GM18508 (cell line): ENCODE measurements at regions not wholly inside any gene's neighbourhood (a gene's known extent, or its start where the extent isn't known, plus 50 kb on each side); places are given as distances from the start of the nearest gene placed in this dataset.

Source experiments
- ATAC-seq: cut with Tn5 transposase; IDR thresholded peaks from one replicate; pipeline ENCODE4 v1.9.1; 2021; ENCODE audit warnings: moderate number of reproducible peaks; ENCODE audit not compliant: insufficient read depth, unreplicated experiment

DNA sequence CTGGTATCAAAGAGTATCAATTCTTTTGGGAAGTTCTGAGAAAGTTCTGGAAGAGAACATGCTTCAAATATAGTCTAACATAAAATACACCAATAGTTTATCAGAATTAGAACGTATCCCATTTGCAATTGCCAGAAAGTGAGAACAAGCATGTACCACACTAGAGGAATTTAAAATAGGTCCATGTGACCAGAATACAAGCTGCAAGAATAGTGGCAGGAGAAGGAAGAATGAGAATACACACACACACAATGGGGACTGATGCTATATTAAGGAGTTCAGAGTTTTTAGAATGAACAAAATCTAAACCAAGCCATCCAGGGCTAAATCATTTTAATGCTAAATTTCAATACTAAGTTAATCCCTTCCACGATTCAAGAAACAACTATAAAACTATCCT lies 99.1 kb upstream of the TMEM168 start:
- ATAC-seq = no peak

DNA sequence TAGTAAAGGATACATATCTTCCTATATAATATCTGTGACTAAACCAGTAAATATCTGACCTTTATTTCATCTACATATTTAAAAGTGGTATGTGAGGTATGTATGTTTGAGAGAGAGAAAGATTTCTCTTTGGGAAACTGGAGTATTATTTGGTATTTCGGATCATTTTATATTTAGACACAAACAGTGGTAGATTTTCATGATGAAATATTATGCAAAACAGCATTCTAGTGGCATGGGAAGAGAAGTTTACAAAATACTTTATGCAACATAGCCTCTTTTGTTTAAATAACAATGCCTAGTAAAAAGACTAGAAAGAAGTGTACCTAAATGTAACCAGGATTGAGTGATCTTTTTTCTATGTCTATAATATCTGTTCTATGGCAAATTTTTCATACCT lies 98.6 kb upstream of the TMEM168 start:
- ATAC-seq = no peak

DNA sequence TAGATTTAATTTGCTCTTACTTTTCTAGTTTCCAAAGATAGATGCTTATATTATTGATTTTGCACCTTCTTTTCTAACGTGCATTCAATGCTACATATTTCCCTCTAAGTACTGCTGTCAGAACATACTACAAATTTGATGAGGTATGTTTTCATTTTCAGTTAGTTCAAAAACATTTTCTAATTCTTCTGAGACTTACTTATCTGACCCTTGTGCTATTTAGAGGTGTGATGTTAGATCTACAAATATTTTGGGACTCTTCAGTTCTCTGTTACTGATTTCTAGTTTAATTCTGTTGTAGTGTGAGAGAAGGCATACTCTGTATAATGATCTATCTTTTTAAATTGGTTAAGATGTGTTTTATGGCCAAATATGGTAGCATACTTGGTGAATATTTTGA lies 97.8 kb upstream of the TMEM168 start:
- no peak for ATAC-seq

DNA sequence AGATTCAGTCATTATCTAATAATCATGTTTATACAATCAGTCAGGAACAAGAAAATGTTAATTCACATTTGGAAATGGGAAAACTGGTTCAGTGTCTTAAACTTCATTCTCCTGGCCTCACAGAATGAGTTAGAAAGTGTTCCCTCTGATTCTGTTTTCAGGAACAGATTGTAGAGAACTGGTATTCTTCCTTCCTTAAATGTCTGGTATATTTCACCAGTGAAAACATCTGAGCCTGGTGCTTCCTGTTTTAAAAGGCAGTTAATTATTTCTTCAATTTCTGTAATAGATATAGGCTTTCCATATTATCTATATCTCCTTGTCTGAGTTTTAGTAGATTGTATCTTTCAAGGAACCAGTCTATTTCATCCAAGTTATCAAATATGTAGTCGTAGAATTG lies 97.1 kb upstream of the TMEM168 start:
- no peak for ATAC-seq

DNA sequence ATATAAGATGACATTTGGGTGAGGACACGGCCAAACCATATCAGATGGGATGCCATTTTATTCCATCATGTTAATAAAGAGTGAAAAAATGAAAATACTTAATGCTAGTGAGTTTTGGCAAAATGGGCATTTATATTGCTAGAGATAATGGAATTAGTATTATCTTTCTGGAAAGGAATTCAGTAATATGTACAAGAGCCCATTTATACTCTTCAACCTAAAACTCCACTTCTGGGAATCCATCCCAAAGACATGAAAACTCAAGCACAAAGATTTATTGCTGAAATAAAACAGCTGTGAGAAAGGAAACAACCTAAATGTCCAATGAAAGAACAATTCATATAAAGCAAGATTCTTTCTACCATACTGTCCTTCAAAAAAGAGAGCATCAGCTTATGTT lies 96.0 kb upstream of the TMEM168 start:
- no peak for ATAC-seq

DNA sequence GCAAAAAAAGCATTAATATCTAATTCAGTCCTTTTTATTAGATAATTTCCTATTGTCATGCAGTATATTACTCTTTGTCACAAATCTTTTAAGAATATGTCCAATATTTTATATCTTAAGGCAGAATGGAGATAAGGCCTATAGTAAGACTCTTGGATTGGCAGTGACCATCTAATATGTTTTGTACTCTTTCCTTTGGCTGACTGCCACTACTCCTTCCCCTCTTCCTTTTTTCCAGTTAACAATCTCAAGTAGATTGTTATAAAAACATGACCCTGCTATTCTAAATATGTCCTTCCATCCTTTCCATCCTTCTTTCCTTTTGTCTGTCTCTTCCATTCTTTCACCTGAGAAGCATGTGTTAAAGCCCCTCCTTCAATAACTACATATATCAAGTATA lies 92.8 kb upstream of the TMEM168 start:
- ATAC-seq = no peak

DNA sequence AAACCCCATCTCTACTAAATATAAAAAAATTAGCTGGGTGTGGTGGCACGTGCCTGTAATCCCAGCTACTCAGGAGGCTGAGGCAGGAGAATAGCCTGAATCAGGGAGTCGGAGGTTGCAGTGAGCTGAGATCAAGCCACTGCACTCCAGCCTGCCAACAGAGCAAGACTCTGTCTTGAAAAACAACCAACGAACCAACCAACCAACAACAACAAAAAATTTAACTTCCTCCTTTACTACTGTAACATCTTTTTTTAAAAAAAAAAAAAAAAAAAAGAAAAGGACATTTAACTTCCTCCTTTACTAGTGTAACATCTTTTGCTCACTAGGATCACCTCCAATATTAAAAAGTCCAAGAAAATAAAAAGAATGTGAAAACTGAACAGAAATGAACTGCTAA lies 92.3 kb upstream of the TMEM168 start:
- ATAC-seq = no peak

DNA sequence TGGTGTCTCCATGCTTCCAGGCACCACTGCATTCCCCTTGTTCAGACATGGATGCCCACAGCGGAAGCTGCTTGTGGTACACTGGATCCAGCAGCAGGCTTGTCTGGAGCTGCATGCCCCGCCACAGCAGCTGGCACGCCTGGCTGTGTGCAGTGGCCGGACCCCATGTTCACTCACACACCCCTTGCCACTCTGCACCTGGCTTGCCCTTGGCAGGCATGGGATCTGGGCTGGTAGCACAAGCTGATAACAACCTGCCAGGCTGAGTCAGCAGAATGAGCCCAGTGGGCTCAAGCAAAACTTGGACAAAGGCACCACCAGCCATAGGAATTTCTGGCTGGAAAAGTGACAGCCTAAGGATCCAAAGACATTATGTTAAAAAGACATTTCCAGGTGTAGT lies 91.8 kb upstream of the TMEM168 start:
- no peak for ATAC-seq

DNA sequence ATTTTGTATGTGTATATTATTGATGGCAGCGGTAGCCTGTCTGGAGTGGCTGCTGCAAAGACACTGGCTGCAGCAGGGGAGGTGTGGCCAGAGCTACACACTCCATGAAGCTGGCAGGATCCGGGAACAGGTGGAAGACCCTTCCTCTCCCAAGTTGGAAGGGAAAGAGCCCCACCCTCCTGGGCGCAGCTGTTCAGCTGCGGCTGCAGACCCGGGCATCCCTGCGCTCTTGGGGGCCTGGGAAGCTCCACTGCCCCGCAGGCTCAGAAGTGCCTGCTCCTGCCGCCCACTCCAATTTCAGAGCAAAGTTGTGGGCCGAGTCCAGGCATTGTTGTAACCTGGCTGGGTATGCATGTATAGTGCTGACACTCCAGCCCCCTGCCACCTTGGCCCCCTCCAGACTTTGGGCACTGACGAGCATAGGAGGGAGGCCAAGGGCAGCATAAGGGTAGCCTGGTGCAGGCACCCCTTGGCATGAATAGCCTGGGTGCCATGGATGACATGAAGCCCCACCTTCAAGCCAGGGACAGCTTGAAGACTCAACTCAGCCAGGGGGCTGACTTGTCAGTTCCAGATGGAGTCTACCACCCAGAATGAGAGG lies 90.7 kb upstream of the TMEM168 start:
- no peak for ATAC-seq

DNA sequence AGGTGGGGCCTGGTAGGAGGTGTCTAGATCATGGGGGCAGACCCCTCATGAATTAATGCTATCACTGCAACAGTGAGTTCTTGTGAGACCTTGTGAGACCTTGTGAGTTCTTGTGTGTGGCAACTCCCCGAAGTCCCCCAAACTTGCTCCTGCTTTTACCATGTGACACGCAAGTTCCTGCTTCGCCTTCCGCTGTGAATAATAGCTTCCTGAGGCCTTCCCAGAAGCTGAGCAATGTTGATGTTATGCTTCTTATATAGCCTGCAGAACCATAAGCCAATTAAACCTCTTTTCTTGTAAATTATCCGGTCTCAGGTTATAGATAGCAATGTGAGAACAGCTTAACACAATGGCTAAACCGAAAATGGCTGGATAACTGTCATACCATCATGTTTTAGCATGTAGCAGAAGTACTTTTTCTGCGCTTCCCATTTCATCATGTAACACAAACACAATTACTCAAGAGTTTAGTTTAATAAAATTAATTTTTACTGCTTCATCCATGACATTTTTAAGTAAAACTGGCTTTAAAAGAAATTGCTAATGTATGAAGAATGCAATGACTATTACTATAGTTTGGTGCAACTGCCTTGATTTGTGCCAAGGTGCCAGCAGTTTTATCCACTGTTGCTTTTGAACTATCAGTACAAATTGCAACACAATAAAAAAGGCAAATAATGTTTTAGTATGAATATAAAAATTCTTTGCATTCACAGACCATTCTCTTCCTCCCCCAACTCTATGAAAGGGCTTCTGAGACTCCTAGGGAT lies 87.7 kb upstream of the TMEM168 start:
- ATAC-seq = no peak

DNA sequence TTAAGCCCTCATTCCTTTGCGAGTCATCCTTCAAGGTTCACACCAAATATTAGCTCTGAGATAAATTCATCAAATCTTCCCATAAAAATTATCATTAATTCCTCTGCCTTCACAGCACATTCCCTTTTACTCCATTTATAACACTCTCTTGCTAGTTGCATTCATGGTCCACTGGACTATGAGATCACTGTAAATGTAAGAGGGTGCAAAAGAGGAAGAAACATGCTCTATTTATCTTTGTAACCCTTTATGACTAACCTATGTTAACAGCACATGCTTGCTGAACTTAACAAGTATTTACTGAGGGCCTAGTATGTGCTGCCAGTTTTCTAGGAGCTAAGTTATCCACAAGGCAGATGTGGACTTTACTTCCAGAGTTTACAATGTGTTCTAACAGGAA lies 86.7 kb upstream of the TMEM168 start:
- ATAC-seq = no peak

DNA sequence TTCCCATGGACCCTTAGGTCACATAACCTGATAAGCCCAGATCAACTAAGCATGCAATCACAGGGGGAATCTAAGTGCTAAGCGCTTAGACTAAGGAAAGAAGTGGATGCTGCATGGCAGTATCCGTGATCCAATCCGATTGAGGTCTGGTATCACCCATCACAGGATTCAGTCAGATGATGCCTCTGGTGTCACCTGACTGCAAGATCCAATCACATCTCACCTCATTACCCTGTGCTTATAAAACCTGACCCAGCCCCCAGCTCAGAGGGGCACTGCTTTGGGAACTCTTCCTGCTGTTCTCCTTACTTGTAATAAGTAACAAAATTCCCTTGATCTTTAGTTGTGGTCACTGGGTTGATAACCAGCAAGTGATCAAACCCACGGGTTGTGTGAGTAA lies 84.7 kb upstream of the TMEM168 start:
- no peak for ATAC-seq

DNA sequence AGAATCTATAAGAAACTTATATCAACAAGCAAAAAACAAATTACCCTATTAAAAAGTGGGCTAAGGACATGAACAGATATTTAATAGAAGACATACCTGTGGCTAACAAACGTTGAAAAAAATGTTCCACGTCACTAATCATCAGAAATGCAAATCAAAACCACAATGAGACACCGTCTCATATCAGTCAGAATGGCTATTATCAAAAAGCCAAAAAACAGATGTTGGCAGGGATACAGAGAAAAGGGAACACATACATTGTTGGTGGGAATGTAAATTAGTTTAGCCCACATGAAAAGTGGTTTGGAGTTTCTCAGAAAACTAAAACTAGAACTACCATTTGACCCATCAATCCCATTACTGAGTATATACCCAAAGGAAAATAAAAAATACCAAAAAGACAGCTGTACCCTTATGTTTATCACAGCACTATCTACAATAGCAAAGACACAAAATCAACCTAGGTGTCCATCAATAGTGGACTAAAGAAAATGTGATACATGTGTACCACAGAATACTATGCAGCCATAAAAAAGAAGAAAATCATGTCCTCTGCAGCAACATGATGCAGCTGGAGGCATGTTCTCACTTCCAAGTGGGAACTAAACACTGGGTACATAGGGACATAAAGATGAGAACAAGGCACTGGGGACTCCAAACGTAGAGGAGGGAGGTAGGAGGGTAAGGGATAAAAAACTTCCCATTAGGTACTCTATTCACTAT lies 83.8 kb upstream of the TMEM168 start:
- peak; percentile 47 for ATAC-seq

DNA sequence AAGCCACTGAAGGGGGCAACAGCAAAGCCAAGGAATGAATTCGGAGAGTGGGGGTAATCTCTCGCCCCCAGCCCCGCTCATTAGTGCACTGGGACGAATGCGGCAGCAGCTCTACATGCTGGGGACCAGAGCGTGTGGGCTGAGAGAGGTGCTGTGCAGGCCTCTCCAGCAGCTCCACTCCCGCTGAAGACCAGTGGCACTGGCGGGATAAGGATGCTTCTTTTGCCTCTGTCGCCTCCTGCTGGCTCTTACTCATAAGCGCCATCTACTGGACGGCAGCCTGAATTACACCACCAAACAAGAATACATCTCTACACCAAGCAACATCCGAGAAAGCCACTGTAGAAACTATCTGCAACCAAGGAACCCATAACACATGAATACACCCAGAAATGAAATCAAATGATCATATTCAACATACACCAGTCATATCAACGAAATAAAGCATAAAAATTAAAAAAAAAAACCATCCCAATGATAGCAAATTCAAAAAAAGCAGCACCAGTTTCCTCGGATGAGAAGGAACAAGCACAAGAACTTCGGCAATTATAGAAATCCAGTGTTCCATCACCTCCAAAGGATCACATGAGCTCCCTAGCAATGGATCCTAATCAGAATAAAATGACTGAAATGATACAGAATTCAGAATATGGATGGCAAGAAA lies 79.0 kb upstream of the TMEM168 start:
- no peak for ATAC-seq

DNA sequence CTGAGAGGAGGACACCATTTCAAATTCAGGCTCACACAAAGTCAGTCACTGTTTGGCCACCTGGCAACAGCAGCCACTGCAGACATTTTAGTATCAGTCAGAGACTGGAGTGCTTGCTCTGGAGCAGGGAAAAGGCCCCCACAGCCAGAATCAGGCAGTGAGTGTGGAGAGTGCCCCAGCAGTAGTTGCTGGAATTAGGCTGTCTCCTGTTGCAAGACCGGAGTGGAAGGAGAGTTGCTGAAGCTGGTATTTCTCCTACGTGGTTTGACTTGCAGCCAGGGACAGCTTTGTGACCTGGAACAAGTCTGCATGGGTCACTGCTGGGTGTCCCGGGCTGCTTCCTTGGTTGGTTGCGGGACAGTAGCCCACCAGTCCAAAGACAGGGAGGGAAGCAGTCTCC lies 78.4 kb upstream of the TMEM168 start:
- no peak for ATAC-seq

DNA sequence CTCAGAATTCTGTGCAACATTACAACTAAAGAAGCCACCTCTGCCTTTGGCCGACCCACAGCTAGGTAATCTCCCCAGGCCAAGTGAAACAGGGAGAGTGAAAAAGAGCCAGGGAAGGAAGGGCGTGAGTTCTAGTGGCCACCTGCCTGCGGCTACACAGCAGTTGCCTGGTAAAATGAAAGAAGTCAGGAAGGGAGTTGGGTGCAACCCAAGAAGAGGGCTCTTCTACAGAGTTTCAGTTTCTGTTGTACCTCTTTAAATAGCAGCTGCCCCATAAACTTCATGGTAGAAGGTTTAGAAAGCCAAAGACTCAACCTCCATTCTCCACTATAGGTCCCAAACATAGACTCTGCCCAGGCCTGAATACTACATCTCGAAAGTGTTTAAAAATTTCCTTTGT lies 76.2 kb upstream of the TMEM168 start:
- ATAC-seq = peak; percentile 99

DNA sequence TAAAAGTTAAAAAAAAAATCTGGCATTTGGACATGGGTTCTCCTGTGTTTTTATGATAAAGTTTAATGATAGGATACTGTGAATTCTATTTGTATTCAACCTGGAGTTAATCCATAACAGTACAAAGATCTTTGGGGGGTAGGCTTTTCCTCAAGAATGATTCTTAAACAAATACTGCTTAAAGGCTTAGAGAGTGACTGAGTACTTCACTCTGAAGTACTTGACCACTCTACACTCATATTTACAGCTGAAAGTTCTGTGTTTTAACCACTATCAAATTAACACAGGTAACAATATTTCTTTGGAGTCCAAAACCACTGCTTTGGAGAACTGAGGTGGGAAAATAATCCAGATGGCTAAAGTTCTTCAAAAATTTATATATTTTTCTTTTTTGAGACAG lies 74.2 kb upstream of the TMEM168 start:
- no peak for ATAC-seq

DNA sequence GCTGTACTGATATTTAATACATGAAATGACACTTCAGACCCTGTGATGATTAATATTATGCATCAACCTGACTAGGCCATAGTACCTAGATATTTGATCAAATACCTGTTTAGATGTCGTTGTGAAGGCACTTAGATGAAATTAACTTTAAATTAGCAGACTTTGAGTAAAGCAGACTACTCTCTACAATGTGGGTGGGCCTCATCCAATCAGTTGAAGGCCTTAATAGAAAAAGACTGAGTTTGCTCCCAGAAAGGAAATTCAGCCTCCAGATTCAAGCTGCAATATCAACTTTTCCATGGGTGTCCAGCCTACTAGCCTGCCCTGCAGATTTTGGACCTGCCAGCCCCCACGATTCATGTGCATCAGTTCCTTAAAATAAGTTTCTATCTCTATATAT lies 68.6 kb upstream of the TMEM168 start:
- ATAC-seq = no peak

DNA sequence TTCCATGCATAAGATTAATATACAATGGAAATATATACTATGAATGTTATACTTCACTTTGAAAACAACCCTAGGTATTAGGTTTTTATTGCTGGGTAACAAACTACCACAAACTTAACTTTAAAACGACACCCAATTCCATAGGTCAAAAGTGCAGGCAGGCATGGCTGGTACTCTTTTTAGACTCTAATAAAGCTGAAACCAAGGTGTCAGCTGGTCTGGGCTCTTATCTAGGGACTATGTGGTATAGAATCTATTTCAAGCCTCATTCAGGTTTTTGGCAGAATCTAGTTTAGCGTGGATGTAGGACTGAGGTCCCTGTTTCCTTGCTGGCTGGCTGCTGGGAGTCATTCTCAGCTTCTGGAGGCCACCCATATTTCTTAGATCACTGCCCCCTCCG lies 65.0 kb upstream of the TMEM168 start:
- ATAC-seq = no peak

DNA sequence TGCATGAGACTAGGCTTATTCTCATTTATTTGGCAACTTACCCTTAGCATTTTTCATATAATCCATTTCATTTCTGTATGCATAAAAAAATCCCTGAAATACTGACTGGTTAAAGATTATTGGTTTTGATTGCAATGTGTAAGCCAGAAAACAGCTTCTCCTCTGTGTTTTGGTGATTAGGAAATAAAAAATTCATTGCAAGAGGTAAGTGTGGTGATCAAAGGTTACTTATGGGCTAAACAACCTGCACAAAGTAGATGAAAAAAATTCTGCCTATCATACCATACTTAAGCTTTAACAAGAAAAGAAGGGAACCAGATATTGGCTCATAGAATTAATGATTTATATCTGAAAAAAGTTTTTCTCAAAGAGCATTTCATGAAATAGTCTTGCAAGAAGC lies 64.0 kb upstream of the TMEM168 start:
- no peak for ATAC-seq

DNA sequence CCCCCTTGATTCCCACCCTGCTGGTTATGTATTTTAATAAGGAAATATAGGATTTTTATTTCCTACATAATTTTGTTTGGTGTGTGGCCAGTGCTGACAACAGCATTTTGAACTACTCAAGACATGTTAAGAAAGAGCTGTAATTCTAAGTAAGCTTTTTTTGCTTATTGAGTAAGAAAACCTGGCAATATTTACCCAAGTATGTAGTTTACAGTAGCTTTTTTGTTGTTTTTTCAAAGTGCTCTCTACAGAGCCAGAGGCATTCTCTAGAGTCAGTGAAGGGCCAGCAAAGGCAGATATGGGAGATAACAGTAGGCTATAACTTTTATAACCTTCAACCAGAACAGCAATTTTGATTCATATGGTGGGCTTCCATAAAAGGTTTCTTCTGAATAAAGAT lies 63.2 kb upstream of the TMEM168 start:
- ATAC-seq = no peak
